Body of pancreas (tissue), 4 donors: ENCODE measurements at regions not wholly inside any gene's neighbourhood (a gene's known extent, or its start where the extent isn't known, plus 50 kb on each side); places are given as distances from the start of the nearest gene placed in this dataset.
A peak's percentile ranks its signal among the peaks of the same experiment; 100 is the strongest.

ENCODE experiments used
- CTCF ChIP-seq, 7 experiments: fragments of 450-650 bp in 4 of 7; fragments of 200-600 bp in 3 of 7; sonication (generic) in 3 of 7; IDR thresholded peaks; one replicate each; pipeline ENCODE4 v1.5.1; 2016 to 2019; ENCODE audit warnings: antibody characterized with exemption in 7 of 7
- POLR2A ChIP-seq, 3 donors: fragments of 450-650 bp; IDR thresholded peaks; one replicate each; pipeline ENCODE4 v1.6.1; 2016; ENCODE audit warnings: antibody characterized with exemption in 3 of 3, mild to moderate bottlenecking in 2 of 3

GRCh38 chr13:91158017-91158395, 189.5 kb upstream of the MIR17HG start:
- peak in 2 of 7 experiments; percentile 29 to 43 for TF ChIP-seq CTCF (IDR thresholded peaks at IDR 0.05)
- TF ChIP-seq POLR2A (IDR thresholded peaks at IDR 0.05), result no peak
